Activated CD4-positive, alpha-beta T cell treated with anti-CD3 and anti-CD28 coated beads, Interleukin-2, amount 50 U/mL, for 16 hours (primary cell): ENCODE measurements at regions not wholly inside any gene's neighbourhood (a gene's known extent, or its start where the extent isn't known, plus 50 kb on each side); places are given as distances from the start of the nearest gene placed in this dataset.

Experiments used
- DNase-seq: peaks from one replicate; pipeline ENCODE4 v3.0.0-alpha.2; 2020

DNA sequence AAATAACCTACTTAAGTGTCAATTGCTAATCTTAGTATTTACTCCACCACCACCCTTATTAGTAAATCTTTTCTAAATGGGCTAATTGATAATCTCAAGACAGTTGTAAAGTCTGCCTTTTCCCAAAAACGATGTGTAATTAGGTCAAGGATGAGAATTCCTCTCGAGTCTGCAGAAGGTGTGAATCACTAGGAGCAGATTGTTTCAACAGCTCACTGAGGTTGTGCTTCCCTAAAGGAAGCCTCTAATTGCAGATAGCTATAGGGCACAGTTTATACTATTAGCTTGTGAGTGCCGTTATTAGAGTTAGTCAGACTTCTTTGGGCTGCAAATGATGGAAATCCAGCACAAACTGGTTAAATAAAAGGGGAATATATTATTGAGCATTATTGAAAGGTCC lies 84.9 kb downstream of the C11orf91 start:
- no peak for DNase-seq

DNA sequence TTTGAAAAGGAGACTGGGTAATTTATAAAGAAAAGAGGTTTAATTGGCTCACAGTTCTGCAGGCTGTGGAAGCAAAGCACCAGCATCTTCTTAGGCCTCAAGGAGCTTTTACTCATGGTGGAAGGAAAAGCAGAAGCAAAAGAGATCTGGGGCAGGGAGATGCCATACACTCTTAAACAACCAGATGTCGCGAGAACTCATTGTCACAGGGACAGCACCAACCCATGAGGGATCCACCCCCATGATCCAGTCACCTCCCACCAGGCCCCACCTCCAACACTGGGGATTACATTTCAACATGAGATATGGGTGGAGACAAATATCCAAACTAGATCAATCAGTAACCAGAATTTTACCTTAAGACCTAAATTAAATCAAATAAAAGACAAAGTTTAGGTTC lies 87.2 kb downstream of the C11orf91 start:
- no peak for DNase-seq

DNA sequence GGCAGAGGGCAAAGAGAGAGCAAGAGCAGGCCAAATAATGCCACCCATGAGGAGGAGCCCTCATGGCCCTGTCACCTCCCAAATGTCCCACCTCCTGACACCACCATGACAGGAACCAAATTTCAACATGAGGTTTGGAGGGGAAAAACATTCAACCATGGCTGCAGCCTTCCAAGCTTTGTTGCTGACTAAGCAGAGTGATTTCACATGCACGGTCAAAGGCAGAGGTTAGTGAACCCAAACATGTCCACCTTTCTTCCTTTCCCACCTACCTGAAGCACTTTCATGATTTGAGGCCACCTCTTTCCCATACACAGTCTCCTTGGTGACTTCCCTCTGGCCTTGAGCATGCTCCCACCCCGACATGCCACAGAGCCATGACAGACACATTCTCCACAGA lies 89.7 kb downstream of the C11orf91 start:
- no peak for DNase-seq

DNA sequence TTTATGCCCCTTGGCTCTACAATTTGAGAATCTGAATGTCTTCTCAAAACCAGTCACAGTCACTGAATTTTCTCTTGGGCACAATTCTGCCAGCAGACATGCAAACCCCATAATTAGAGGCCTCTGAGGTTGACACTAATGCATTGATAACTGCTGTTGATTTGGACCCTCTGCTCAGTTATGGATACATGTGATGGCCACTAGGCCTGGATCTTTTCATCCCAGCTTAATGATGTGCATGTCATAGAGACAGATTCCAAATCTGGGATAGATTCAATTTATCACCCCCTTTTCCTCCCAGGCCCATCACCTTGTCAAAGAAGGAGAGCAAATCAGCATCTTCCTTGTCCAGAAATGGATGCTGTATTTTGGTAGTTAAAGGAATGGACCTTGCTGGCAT lies 92.2 kb downstream of the C11orf91 start:
- no peak for DNase-seq

DNA sequence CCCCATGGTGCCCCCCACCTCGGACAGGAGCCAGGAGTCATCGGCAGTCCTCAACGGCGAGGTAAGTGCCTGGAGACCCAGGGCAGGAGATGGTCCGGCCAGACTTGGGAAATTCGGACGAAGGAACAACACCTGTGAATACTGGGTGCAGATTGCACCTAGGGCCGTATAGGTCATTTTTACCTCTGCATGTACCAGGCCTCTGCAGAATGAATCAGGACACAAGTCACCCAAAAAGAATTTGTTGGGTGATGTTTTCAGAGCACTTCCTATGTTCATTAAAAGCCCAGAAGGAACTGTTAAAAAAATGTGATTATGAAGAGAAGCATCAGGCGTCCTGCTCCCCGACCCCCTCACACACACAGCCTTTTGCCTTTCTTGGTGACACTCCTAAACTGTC lies 93.9 kb downstream of the C11orf91 start:
- no peak for DNase-seq

DNA sequence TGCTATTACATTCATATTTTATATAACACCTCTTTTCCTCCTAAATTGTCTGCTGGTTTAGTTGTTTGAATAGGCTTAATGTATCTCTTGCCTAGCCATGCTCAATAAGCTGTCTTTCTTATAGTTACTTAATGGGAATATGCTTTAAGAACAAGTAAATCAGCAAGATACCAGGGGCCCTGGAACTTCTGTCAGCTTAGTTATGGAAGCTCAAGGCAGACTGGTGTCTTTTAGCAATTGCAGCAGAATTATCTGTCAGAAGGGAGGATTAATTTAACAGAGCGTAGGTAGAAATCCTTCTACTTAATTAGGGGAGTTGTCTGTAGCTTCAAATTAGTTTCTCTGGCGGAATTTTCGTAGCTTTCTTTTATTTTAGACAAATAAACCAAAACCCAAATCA lies 94.9 kb downstream of the C11orf91 start:
- no peak for DNase-seq

DNA sequence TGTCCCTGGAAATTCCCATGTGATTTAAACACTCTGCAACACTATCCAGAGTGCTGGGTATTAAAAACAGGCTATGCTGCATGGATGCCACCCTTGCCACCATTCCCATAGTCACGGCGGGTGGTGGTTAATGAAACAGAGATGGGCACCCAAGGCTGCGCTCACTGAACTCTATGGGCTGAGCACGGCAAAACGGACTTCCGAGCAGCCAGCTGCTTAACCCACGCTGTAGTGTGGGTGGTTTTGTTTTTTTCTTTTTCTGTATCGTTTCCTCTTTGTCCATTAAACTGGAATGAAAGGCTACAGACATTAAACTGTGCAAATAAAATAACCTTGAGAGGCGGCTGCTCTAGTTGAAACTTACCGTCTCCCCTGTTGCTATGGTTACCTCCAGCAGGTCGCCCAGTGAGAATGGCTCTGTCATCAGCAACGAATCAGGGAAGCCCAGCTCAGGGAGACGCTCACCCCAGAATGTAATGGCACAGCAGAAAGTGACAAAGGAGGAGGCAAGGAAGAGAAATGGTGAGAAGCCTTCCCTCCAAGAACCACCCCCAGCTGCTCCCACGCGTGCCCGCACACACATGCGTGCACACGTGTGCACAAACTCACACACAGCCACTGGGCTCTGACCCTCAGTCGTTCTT lies 102.1 kb downstream of the C11orf91 start:
- no peak for DNase-seq

DNA sequence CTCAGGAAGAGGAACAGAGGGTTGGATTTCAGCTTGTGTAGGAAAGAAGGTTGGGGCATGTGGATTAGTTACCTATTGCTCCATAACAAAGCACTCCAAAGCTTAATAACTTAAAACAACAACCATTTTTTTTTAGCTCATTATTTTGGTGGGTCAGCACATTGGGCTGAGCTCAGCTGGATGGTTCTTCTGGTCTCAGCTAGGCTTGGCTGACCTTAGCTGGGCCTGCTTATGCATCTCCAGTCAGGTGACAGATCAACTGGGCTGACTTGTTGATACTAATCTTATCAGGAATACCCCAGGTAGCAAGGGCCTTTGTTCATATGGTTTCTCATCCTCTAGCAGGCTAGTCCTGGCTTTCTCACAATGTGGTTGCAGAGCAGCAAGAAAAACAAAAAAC lies 106.4 kb downstream of the C11orf91 start:
- no peak for DNase-seq

DNA sequence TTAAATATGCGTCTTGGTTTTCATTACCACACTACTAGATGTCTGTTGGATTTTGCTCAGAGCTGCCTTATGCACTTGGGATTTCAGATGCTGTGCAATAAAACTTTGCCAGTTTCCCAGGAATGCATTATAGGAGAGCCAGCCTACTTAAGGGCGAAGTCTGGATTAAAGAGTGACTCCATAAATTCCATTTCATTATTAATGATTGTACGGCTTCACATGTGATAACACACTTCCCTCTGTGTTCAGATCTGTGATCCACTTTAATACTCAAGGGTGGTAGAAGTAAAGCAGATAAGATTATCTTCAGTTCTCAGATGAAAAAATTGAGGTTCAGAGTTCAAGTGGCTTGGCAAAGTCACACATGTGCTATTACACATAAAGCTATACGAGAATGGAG lies 110.2 kb downstream of the C11orf91 start:
- no peak for DNase-seq

DNA sequence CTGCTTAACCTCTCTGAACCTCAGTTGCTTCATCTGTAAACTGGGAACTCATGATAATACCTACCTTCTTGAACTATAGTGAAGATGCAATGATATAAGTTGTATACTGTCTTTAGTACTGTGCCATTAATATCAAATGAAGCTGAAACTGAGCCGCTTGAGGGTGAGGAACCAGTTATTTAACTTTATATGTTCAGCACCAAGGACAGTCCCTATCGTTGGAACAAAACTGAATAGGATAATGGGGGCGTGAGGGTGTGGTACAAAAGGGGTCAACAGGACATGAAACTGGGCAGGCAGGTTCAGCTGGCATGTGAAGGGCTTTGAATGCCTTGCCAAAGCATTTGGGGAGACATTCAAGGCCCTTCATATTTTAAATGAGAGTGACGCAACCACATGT lies 112.6 kb downstream of the C11orf91 start:
- no peak for DNase-seq

DNA sequence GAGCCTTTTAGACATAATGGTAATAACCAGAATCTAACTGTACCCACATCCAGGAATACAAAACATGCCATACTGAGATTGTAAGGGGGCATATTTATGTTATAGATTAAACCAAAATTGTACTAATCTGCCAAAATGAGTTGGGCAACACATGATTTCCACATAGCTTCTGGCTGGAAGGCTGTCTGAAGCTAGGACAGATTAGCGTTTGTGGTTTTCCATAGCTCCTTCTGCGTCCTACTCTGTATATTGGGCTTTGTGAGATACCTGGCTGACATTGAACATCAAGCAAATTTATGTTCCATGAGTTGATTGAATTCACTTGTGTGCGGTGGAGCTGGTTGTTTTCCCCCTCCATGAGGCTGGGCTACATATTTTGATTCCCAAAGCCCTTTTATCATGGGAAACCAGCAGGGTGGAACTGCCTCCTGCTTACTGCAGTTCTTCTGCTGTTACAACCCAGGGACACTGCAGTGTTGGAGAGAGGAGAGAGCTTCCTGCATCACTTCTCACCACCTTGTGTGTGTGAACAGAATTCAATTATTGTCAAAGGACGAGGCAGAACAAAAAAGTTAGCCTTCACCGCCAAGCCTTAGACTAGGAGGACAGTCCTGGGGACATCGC lies 114.9 kb downstream of the C11orf91 start:
- DNase-seq = no peak

DNA sequence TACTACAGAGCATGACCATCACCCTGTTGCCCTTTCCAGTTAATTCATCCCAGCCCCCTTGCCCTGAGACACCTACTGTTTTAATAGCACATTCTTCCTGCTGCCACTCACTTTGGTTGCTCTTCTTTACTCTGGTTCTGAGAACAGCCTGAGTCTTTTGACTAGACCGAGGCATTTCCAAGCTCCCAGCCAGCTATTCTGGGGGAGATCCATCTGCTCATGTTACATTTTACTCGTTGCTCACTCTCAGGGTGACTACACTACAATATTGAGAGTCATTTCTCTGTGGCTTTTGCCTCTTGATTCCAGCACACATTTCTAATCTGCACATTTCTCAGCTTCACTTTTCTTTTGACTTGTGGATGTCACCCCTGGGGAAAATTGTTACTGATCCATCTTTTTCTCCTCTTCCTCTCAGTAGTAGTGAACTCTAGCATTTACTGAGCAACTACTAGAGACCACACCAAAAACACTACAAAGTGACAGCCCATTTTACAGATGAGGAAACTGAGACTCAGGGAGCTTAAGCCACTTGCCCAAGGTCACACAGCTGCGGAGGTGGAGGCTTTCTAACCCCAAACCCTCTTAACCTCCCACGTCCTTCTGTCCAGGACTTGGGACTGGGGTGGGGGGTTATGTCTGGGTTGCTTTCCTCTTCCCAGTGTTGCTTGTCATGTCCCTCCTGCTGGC lies 117.8 kb downstream of the C11orf91 start:
- no peak for DNase-seq

DNA sequence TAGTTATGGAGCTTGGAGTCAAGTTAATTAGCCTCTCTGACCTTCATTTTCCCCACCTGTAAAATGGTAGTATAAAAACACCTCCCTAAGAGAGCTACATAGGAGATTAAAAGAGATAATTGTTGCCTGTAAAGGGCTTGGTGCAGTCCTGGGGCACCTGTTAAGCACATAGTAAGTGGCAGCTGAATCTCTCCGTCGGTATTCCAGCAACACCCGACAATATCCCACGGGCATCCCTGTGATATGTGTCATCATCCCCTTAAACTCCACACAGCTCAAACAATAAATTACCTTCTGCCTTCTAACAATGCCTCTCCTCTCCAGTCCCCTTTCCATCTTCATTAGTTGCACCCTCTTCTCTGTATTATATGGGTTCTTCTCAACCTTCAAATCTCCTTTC lies 121.5 kb downstream of the C11orf91 start:
- DNase-seq = no peak

DNA sequence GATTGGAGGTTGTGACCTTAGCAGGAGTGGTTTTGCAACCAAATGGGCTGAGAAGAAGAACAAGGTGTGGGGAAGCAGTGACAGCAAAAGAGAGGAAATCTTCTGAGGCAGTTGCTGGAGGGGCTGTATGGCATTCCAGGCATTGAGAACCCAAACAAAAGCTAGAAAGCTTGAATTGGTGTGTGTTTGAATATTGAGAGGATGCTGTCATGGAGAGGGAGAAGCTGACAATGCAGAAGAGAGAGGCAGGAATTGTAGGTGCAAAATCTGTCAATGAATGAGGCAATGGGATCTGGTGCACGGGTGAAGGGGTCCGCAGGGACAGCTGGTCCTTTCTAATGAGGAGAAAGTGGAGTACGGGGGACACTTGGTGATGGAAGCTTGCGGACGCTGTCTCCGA lies 123.4 kb downstream of the C11orf91 start:
- DNase-seq = no peak

DNA sequence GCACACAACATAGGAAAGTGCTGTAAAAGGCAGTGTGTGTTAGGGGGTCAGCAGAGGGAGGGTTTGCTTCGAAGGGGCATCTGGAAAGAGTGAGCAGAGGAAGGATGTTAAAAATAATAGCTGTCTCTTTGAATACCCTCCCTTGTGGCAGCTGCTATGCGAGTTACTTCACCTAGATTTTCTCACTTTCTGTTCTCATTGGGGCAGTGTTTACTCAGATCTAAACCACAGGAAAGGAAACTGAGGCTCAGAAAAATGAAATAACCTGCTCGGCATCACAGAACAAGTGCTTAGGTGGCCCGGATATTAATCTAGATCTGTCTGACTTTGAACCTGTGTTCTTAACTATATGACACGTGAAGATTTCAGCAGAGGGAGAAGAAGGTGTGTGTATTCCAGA lies 125.3 kb downstream of the C11orf91 start:
- DNase-seq = no peak

DNA sequence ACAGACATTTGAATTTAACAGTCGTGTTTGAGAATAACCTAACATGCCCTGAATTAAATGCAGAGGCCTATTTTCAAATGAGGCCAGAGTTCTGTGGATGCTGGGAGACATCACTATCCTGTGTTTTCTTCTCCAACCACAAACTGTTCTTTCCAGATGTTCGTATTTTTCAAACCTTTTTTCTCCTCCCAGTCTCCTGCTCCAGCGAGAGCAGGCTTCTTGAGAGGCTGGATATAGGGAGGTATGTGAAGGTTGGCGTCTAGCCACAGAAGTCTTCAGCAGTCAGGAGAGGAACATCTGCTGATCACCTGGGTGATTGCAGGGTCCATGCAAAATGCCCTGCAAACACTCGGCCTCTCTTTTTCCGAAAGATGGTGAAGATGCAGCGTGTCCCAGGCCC lies 126.3 kb downstream of the C11orf91 start:
- DNase-seq = no peak

DNA sequence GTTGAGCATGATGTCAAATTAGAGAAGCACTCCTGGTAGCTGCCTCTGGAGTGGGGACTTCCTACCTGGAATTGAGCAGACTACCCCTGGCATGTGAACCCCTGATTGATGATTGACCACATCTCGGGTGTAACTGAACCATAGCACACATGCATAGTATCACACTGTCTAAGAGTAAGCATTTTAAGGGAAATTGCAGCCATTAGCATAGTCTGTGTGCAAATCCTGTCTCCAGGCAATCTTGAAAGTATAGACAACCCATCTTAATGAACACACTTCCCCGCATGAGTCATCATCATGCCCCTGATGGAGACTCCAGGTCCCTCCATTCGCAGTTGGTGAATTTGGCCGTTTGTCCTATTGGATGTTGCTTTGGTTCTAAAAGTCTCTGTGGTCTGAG lies 131.3 kb downstream of the C11orf91 start:
- DNase-seq = no peak

DNA sequence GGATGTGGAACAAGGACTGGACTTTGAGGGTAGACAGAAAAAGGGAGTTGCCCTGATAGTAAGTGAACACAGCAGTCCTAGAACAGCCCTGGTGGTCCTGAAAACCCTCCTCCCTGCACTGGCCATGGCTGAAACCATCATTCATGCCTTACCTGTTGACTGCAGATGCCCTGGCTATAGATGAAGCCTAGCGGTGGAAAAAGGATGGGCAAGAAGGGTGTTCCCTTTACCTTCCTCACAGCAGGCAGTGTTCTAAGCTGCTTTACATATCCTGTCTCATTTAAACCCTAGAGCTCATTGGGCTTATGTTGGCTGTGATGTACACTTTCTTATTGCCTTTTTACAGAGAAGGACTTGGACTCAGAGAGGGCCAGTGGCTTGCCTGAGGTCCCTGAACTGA lies 133.6 kb downstream of the C11orf91 start:
- no peak for DNase-seq

DNA sequence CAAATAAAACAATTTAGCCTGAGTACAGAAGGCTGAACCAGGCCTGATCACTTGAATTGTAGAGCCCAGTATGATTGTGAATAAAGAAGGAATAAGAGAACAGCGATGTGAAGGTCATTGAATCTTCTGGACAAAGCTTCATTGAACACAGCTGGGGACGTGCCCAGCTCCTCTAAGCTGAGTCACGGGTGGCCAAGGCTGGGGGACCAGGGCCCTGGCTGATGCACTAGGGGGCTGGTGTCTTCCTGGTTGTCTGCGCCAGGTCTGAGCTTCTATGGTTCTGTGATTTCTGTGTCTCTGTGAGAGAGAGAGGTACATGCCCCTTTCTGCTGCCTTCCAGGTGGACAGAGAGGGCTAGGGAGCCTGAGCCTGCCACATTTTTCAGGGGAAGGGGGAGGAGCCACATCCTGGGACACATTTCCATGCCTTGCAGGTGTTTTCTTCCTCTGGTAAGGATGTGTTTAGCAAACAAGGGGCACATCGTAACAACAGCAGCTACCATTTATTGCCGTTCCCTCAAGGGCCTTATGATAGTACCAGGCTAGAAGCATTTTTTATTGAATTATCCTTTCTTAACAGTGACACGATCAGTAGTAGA lies 135.7 kb downstream of the C11orf91 start:
- no peak for DNase-seq

DNA sequence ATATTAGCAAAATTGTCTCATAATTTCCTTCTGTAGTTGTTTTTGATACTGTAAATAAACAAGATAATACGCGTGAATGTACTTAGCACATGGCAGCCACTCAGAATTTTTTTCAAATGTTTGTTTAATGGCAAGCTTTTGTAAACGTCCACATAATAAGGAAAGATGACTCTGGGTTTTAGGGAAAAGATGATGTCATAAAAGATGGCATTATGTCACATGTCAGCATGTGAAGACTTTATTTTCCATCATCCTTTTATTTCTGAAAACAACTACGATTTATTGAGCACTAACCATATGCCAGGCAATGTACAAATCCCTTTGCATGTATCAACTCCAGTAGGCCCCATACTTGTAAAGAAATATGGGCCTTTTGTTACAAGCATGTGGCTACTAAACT lies 139.9 kb downstream of the C11orf91 start:
- no peak for DNase-seq

DNA sequence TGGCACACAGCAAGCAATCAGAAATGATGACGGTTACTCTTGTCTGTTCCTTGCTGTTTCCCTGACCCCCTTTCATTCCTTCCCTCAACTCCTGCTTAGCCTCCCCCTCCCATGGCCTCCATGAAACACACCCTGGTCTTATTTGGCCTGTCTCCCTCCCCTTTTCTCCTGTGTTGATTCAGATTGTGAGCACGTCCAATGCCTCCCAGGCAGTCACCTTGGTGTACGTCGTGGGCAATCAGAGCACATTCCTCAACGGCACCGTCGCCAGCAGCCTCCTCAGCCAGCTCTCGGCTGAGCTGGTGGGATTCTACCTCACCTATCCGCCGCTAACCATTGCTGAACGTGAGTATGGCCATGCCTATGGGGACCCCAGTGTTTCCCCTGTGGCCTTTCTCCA lies 141.1 kb downstream of the C11orf91 start:
- no peak for DNase-seq

DNA sequence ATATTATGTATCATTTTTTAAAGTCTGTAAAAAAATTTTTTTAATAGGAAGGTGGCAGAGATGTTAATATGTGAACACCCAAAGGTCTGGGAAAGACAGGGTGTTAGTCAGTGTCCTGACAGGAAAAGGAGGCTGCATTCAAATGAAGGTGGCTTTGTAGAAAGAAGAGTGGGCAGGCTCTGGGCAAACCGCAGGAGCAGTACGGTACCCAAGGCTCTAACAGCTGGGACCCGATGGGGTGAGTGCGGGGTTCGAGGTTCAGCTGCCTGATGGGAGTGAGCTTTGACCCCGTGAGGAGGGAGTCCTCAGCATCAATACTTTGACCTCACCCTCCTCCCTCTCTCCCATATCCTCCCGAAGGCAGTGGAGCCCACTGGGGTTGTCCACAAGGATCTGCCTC lies 142.5 kb downstream of the C11orf91 start:
- DNase-seq = no peak

DNA sequence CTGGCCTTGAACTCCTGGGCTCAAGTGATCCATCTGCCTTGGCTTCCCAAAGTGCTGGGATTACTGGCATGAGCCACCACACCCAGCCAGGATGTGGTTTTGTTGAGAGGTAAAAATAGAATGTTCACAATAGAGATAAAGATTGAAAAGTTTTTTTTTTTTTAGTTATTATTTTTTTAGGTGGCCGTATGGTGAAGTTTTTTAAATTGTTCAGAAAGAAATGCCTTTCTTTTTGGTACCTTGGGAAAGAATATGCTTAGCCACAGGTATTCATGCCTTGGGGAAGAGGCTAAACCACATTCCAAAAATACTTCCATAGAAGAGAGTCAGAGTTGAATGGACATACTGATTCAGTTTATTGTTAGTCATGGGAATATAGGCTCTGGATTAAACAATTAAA lies 143.4 kb downstream of the C11orf91 start:
- DNase-seq = no peak

DNA sequence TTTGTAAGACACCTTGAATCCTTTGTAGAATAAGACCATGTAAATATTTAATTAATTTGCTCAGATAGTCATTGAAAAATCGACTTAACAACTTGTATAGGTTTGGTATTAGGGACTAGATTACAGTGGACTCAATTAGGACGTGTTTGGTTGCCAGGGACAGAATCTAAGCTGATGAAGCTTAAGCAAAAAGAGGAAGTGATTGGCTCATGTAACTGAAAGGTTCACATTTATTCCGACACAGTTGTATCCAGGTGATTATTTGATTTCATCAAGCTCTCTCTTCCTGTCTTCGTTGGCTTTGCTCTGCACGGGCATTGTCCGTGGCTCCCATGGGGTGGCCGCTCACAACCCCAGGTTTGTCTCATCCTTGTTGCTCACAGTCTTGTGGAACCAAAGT lies 146.4 kb downstream of the C11orf91 start:
- no peak for DNase-seq
